ENCODE measurements at regions not wholly inside any gene's neighbourhood (a gene's known extent, or its start where the extent isn't known, plus 50 kb on each side); places are given as distances from the start of the nearest gene placed in this dataset.

- DNase-seq (ENCODE audit: low spot score in 2 of 2, unreplicated experiment in 2 of 2): no peak
- Mint-ChIP-seq H3K4me1 (no peaks in the 10 kb centered on the region), H3K9me3 (peaks cover 8% of the 10 kb centered on the region), H3K4me3 (no peak overlapping the region), H3K36me3 (no peaks in the 10 kb centered on the region), H3K27ac (no peak overlapping the region), H3K27me3 (ENCODE audit: low read depth) (no peaks in the 10 kb centered on the region)
- no peak for TF ChIP-seq CTCF (IDR thresholded peaks at IDR 0.05; ENCODE audit: unreplicated experiment)
Measured at GRCh38 chr5:53275666-53276065, 166.1 kb upstream of the MOCS2 start.

- no peak for DNase-seq (ENCODE audit: low spot score in 2 of 2, unreplicated experiment in 2 of 2)
- Mint-ChIP-seq H3K27ac (no peak overlapping the region), H3K27me3 (ENCODE audit: low read depth) (no peaks in the 10 kb centered on the region), H3K4me3 (no peak overlapping the region), H3K9me3 (peaks cover 7% of the 10 kb centered on the region), H3K4me1 (no peaks in the 10 kb centered on the region), H3K36me3 (peaks cover 2% of the 10 kb centered on the region)
- TF ChIP-seq CTCF (IDR thresholded peaks at IDR 0.05; ENCODE audit: unreplicated experiment): no peak
Measured at GRCh38 chr5:53276825-53277224, 167.3 kb upstream of the MOCS2 start.

GRCh38 chr5:53277491-53277890 lies 167.9 kb upstream of the MOCS2 start:
- Mint-ChIP-seq H3K27me3 (ENCODE audit: low read depth) (no peaks in the 10 kb centered on the region), H3K36me3 (peaks cover 2% of the 10 kb centered on the region), H3K27ac (no peak overlapping the region), H3K4me1 (no peaks in the 10 kb centered on the region), H3K4me3 (no peak overlapping the region), H3K9me3 (peaks cover 9% of the 10 kb centered on the region)
- no peak for DNase-seq (ENCODE audit: low spot score in 2 of 2, unreplicated experiment in 2 of 2)
- no peak for TF ChIP-seq CTCF (IDR thresholded peaks at IDR 0.05; ENCODE audit: unreplicated experiment)

- H3K27me3 Mint-ChIP-seq (ENCODE audit: low read depth): peaks cover 3% of the 10 kb centered on the region
Measured at GRCh38 chr5:53287573-53287972, 178.0 kb upstream of the MOCS2 start.

GRCh38 chr5:53288511-53288910 lies 179.0 kb upstream of the MOCS2 start:
- no peaks in the 10 kb centered on the region for H3K4me1 Mint-ChIP-seq
- no peak overlapping the region for H3K27ac Mint-ChIP-seq
- peaks cover 20% of the 10 kb centered on the region for H3K9me3 Mint-ChIP-seq
- no peak for DNase-seq (ENCODE audit: low spot score in 2 of 2, unreplicated experiment in 2 of 2)
- TF ChIP-seq CTCF (IDR thresholded peaks at IDR 0.05; ENCODE audit: unreplicated experiment): no peak
- H3K4me3 Mint-ChIP-seq: no peak overlapping the region
- H3K27me3 Mint-ChIP-seq (ENCODE audit: low read depth): peaks cover 9% of the 10 kb centered on the region
- H3K36me3 Mint-ChIP-seq: no peaks in the 10 kb centered on the region

More at GRCh38 chr5:53287573-53287972, 178.0 kb upstream of the MOCS2 start:
- TF ChIP-seq CTCF (IDR thresholded peaks at IDR 0.05; ENCODE audit: unreplicated experiment): no peak
- H3K4me1 Mint-ChIP-seq: no peaks in the 10 kb centered on the region
- DNase-seq (ENCODE audit: low spot score in 2 of 2, unreplicated experiment in 2 of 2): no peak
- H3K9me3 Mint-ChIP-seq: peaks cover 27% of the 10 kb centered on the region
- no peak overlapping the region for H3K4me3 Mint-ChIP-seq
- no peak overlapping the region for H3K27ac Mint-ChIP-seq
- H3K36me3 Mint-ChIP-seq: no peaks in the 10 kb centered on the region

- no peaks in the 10 kb centered on the region for H3K4me1 Mint-ChIP-seq
- peaks cover 21% of the 10 kb centered on the region for H3K27me3 Mint-ChIP-seq (ENCODE audit: low read depth)
- no peak for TF ChIP-seq CTCF (IDR thresholded peaks at IDR 0.05; ENCODE audit: unreplicated experiment)
- no peak for DNase-seq (ENCODE audit: low spot score in 2 of 2, unreplicated experiment in 2 of 2)
- H3K9me3 Mint-ChIP-seq: peaks cover 15% of the 10 kb centered on the region
- no peaks in the 10 kb centered on the region for H3K36me3 Mint-ChIP-seq
- no peak overlapping the region for H3K4me3 Mint-ChIP-seq
- H3K27ac Mint-ChIP-seq: no peak overlapping the region
Measured at GRCh38 chr5:53291047-53291446, 181.5 kb upstream of the MOCS2 start.

Data from mesothelial cell of epicardium (in vitro differentiated cells).